K562 (cell line): ENCODE measurements at regions not wholly inside any gene's neighbourhood (a gene's known extent, or its start where the extent isn't known, plus 50 kb on each side); places are given as distances from the start of the nearest gene placed in this dataset.

ENCODE experiments used
- KDM4B ChIP-seq, 2 experiments: fragments of 450-650 bp in 1 of 2; sonication (generic) in 1 of 2; IDR thresholded peaks; 2 replicates each; pipeline ENCODE4 v1.6.1; 2016 to 2017; ENCODE audit warnings: borderline replicate concordance in 2 of 2, antibody characterized with exemption in 1 of 2, low read depth in 1 of 2, mild to moderate bottlenecking in 1 of 2
- TF ChIP-seq, protein P1 (sequence below): sonication (generic); formaldehyde crosslinking; IDR thresholded peaks from 2 replicates; pipeline ENCODE4 v1.8.1; 2023; ENCODE audit warnings: mild to moderate bottlenecking, missing genetic modification reagents, moderate library complexity
- TF ChIP-seq, protein P2 (sequence below), 3 experiments: fragments of 200-800 bp in 1 of 3; fragments of 250-450 bp in 1 of 3; fragments of 450-650 bp in 1 of 3; sonication (Bioruptor Pico) in 1 of 3; sonication (Bioruptor generic) in 1 of 3; formaldehyde crosslinking in 1 of 3; IDR thresholded peaks; 2 replicates each; pipeline versions ENCODE4 v1.6.1 to v1.8.0; 2016 to 2022; ENCODE audit warnings: mild to moderate bottlenecking in 2 of 3, missing genetic modification characterization in 2 of 3, missing compliant biosample characterization in 1 of 3, moderate library complexity in 1 of 3
- TF ChIP-seq, protein P3 (sequence below): sonication (generic); formaldehyde crosslinking; IDR thresholded peaks from 2 replicates; pipeline ENCODE4 v1.9.0; 2022; ENCODE audit warnings: mild to moderate bottlenecking, missing genetic modification reagents
- TF ChIP-seq, protein P4 (sequence below): sonication (generic); formaldehyde crosslinking; IDR thresholded peaks from 2 replicates; pipeline ENCODE4 v1.4.0; 2020; ENCODE audit warnings: mild to moderate bottlenecking, missing genetic modification reagents

DNA sequence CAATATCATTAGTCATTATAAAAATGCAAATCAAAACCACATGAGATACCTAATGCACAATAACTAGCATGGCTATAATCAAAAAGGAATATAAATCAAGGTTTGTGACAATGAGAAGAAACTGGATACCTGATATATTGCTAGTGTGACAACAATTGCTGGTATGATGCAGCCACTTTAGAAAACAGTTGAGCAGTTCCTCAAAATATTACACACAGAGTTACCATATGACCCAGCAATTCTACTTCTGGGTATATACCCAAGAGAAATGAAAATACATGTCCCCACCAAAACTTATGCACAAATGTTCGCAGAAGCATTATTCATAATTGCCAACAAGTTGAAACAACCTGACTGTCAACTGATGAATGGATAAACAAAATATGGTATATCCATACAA lies 339.7 kb upstream of the POU5F2 start:
- TF ChIP-seq, protein P1, sequence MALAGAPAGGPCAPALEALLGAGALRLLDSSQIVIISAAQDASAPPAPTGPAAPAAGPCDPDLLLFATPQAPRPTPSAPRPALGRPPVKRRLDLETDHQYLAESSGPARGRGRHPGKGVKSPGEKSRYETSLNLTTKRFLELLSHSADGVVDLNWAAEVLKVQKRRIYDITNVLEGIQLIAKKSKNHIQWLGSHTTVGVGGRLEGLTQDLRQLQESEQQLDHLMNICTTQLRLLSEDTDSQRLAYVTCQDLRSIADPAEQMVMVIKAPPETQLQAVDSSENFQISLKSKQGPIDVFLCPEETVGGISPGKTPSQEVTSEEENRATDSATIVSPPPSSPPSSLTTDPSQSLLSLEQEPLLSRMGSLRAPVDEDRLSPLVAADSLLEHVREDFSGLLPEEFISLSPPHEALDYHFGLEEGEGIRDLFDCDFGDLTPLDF (CRISPR knock-in tag) = no peak
- TF ChIP-seq, protein P2, sequence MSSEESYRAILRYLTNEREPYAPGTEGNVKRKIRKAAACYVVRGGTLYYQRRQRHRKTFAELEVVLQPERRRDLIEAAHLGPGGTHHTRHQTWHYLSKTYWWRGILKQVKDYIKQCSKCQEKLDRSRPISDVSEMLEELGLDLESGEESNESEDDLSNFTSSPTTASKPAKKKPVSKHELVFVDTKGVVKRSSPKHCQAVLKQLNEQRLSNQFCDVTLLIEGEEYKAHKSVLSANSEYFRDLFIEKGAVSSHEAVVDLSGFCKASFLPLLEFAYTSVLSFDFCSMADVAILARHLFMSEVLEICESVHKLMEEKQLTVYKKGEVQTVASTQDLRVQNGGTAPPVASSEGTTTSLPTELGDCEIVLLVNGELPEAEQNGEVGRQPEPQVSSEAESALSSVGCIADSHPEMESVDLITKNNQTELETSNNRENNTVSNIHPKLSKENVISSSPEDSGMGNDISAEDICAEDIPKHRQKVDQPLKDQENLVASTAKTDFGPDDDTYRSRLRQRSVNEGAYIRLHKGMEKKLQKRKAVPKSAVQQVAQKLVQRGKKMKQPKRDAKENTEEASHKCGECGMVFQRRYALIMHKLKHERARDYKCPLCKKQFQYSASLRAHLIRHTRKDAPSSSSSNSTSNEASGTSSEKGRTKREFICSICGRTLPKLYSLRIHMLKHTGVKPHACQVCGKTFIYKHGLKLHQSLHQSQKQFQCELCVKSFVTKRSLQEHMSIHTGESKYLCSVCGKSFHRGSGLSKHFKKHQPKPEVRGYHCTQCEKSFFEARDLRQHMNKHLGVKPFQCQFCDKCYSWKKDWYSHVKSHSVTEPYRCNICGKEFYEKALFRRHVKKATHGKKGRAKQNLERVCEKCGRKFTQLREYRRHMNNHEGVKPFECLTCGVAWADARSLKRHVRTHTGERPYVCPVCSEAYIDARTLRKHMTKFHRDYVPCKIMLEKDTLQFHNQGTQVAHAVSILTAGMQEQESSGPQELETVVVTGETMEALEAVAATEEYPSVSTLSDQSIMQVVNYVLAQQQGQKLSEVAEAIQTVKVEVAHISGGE (CRISPR knock-in tag; IDR thresholded peaks at IDR 0.05) = no peak
- TF ChIP-seq, protein P3, sequence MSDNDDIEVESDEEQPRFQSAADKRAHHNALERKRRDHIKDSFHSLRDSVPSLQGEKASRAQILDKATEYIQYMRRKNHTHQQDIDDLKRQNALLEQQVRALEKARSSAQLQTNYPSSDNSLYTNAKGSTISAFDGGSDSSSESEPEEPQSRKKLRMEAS (CRISPR knock-in tag) = no peak
- TF ChIP-seq, protein P4, sequence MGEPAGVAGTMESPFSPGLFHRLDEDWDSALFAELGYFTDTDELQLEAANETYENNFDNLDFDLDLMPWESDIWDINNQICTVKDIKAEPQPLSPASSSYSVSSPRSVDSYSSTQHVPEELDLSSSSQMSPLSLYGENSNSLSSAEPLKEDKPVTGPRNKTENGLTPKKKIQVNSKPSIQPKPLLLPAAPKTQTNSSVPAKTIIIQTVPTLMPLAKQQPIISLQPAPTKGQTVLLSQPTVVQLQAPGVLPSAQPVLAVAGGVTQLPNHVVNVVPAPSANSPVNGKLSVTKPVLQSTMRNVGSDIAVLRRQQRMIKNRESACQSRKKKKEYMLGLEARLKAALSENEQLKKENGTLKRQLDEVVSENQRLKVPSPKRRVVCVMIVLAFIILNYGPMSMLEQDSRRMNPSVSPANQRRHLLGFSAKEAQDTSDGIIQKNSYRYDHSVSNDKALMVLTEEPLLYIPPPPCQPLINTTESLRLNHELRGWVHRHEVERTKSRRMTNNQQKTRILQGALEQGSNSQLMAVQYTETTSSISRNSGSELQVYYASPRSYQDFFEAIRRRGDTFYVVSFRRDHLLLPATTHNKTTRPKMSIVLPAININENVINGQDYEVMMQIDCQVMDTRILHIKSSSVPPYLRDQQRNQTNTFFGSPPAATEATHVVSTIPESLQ (CRISPR knock-in tag) = no peak
- no peak for TF ChIP-seq KDM4B (IDR thresholded peaks at IDR 0.05; ENCODE audit: borderline replicate concordance in 2 of 2, low read depth in 1 of 2)
